ENCODE measurements at regions not wholly inside any gene's neighbourhood (a gene's known extent, or its start where the extent isn't known, plus 50 kb on each side); places are given as distances from the start of the nearest gene placed in this dataset.

DNA sequence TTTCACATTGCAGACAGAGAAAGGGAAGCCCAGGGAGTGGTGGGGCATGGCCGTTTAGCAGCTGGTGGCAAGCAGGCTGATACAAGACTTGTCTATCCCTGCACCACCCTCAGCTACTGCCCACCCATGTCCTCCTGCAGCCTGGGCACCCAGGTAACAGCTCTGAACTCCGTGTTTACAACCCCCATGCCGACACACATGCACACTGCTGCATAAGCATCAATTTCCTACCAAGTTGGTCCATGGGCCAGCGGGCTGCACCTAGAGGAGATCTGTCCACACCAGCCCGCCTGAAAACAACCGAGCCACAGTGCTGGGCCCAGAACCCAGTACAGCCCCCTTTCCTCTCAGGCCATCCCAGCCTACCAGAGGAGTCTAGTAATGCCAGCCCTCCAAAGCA lies 75.9 kb upstream of the C14orf180 start:
- H3K27me3 ChIP-seq (ENCODE audit: insufficient read depth, low read length): peaks cover 10% of the 10 kb centered on the region; the same call in 1 of the 2 replicates

DNA sequence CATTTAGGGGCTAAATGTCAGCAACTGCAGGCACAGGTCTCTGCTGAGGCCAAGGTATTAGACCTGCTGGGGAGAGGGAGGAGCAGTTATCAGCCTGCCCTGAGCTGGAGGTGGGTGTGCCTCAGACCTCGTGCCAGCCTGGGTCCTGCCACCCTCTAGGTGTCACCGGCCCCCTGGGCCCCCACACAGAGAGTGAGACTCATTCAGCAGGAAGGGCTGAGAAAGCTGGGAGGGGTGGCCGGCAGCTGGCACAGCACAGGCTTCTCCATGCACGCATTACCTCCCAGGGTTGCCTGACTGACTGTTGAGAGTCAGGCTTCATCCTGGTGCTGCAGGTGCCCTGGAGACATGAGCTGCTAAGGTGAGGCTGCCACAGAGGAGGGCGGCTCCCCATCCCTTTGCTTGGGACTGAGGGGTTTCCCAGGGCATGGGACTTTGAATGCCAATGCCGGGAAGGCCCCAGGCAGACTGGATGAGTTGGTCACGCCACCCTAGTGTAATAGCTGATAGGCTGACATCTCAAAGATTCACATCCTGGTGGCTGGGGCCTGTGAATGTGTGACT lies 75.3 kb upstream of the C14orf180 start:
- Histone ChIP-seq H2AFZ (ENCODE audit: low read depth, low read length, poor library complexity, severe bottlenecking) (no peak overlapping the region), H3K36me3 (ENCODE audit: control insufficient read depth in 1 of 2, insufficient read depth in 2 of 2, low read length in 2 of 2) (no peaks in the 10 kb centered on the region), H4K20me1 (ENCODE audit: insufficient read depth) (no peaks in the 10 kb centered on the region), H3K4me1 (ENCODE audit: control insufficient read depth in 1 of 2, insufficient read depth in 2 of 2, low read length in 2 of 2) (no peaks in the 10 kb centered on the region), H3K27ac (ENCODE audit: low read depth, low read length) (no peak overlapping the region), H3K4me2 (ENCODE audit: low read length) (no peak overlapping the region), H3K27me3 (ENCODE audit: insufficient read depth, low read length) (peaks cover 10% of the 10 kb centered on the region; the same call in 1 of the 2 replicates), H3K4me3 (replicated peaks in 1 of 2; ENCODE audit: low read depth in 1 of 2, low read length in 2 of 2) (no peak overlapping the region), H3K9me3 (ENCODE audit: control insufficient read depth in 1 of 2, insufficient read depth in 1 of 2, low read depth in 1 of 2, low read length in 2 of 2) (no peaks in the 10 kb centered on the region; a peak in 1 of 4 replicates), H3K79me2 (ENCODE audit: insufficient read depth, low read length) (no peaks in the 10 kb centered on the region), H3K9me2 (ENCODE audit: insufficient read depth) (no peaks in the 10 kb centered on the region), H3K9ac (ENCODE audit: low read length) (no peak overlapping the region)
- ChIA-PET RAD21 (ENCODE audit: low non-redundant PET in 1 of 2, low total read pairs in 2 of 2, uncharacterized antibody in 2 of 2, unreplicated experiment in 2 of 2) (no interaction called here), CTCF (no interaction called here), POLR2A (no interaction called here)
- ATAC-seq (no peak), DNase-seq (ENCODE audit: low read depth, low spot score) (no peak)
- TF ChIP-seq EZH2phosphoT487 (IDR thresholded peaks at IDR 0.05; ENCODE audit: borderline replicate concordance) (no peak), CBX3 (IDR thresholded peaks at IDR 0.05; ENCODE audit: low read depth) (no peak), SIN3A (IDR thresholded peaks at IDR 0.05; ENCODE audit: low read depth) (no peak), TCF7L2 (IDR thresholded peaks at IDR 0.05; ENCODE audit: borderline replicate concordance, extremely low read depth, insufficient read depth, insufficient read length) (no peak), YY1 (IDR thresholded peaks at IDR 0.05; ENCODE audit: extremely low read depth, insufficient replicate concordance, low read depth, low read length) (no peak)
- intact Hi-C loops (cut with micrococcal nuclease): no loop called here
- BruUV-seq (replicated peaks): no TSS peak

More for the DNA sequence above, 75.9 kb upstream of the C14orf180 start:
- BruUV-seq (replicated peaks): no TSS peak
- ATAC-seq: no peak
- ChIA-PET RAD21 (ENCODE audit: low non-redundant PET in 1 of 2, low total read pairs in 2 of 2, uncharacterized antibody in 2 of 2, unreplicated experiment in 2 of 2) (no interaction called here), POLR2A (no interaction called here), CTCF (no interaction called here)
- DNase-seq (ENCODE audit: low read depth, low spot score): no peak
- intact Hi-C loops (cut with micrococcal nuclease): no loop called here
- no peaks in the 10 kb centered on the region for H3K79me2 ChIP-seq (ENCODE audit: insufficient read depth, low read length)
- H3K27ac ChIP-seq (ENCODE audit: low read depth, low read length): no peak overlapping the region
- TF ChIP-seq POLR2A (IDR thresholded peaks at IDR 0.05; ENCODE audit: borderline replicate concordance, extremely low read depth, insufficient read depth, insufficient read length): no peak
- TF ChIP-seq RAD21 (IDR thresholded peaks at IDR 0.05; ENCODE audit: low read depth): no peak
- TF ChIP-seq TCF7L2 (IDR thresholded peaks at IDR 0.05; ENCODE audit: borderline replicate concordance, extremely low read depth, insufficient read depth, insufficient read length): no peak
- no peak for TF ChIP-seq CEBPB (IDR thresholded peaks at IDR 0.05; ENCODE audit: low read depth)
- no peak for TF ChIP-seq CBX3 (IDR thresholded peaks at IDR 0.05; ENCODE audit: low read depth)
- TF ChIP-seq EZH2 (IDR thresholded peaks at IDR 0.05): no peak
- TF ChIP-seq ELF1 (IDR thresholded peaks at IDR 0.05; ENCODE audit: borderline replicate concordance, low read depth): no peak
- TF ChIP-seq SIN3A (IDR thresholded peaks at IDR 0.05; ENCODE audit: low read depth): no peak
- no peak for TF ChIP-seq EZH2phosphoT487 (IDR thresholded peaks at IDR 0.05; ENCODE audit: borderline replicate concordance)
- H2AFZ ChIP-seq (ENCODE audit: low read depth, low read length, poor library complexity, severe bottlenecking): no peak overlapping the region
- H3K9me3 ChIP-seq (ENCODE audit: control insufficient read depth in 1 of 2, insufficient read depth in 1 of 2, low read depth in 1 of 2, low read length in 2 of 2): no peaks in the 10 kb centered on the region; a peak in 1 of 4 replicates
- no peaks in the 10 kb centered on the region for H3K9me2 ChIP-seq (ENCODE audit: insufficient read depth)
- H3K4me1 ChIP-seq (ENCODE audit: control insufficient read depth in 1 of 2, insufficient read depth in 2 of 2, low read length in 2 of 2): no peaks in the 10 kb centered on the region
- H3K36me3 ChIP-seq (ENCODE audit: control insufficient read depth in 1 of 2, insufficient read depth in 2 of 2, low read length in 2 of 2): no peaks in the 10 kb centered on the region
- no peak overlapping the region for H3K9ac ChIP-seq (ENCODE audit: low read length)
- H4K20me1 ChIP-seq (ENCODE audit: insufficient read depth): no peaks in the 10 kb centered on the region
- no peak overlapping the region for H3K4me3 ChIP-seq (replicated peaks in 1 of 2; ENCODE audit: low read depth in 1 of 2, low read length in 2 of 2)
- H3K4me2 ChIP-seq (ENCODE audit: low read length): no peak overlapping the region
